T-cell (primary cell): ENCODE measurements at regions not wholly inside any gene's neighbourhood (a gene's known extent, or its start where the extent isn't known, plus 50 kb on each side); places are given as distances from the start of the nearest gene placed in this dataset.
"Not testable (repeated sequence)": the region's sequence is repeated elsewhere in the genome, so short reads cannot be mapped to it uniquely, and the experiment has no call there.

Experiments
- ATAC-seq, 4 experiments: fragments of 200-7000 bp in 3 of 4; fragments of 150-1000 bp in 1 of 4; cut with Tn5 transposase; replicated peaks in 1 of 4; 1 replicate in 3 of 4; 2 replicates in 1 of 4; pipeline ENCODE4 v1.10.0; 2021; ENCODE audit warnings: moderate library complexity in 3 of 4, mild to moderate bottlenecking in 2 of 4, moderate number of reproducible peaks in 1 of 4
- CTCF ChIA-PET, 2 donors: fragments of 300-600 bp; sonication (Branson Sonifier 250); formaldehyde crosslinking; loops; one replicate each; lab custom pipeline; 2022; ENCODE audit warnings: antibody characterized with exemption in 2 of 2; lab: Charles Lee
- POLR2A ChIA-PET, 2 donors: fragments of 300-600 bp; sonication (Branson Sonifier 250); formaldehyde crosslinking; loops; one replicate each; lab custom pipeline; 2022; ENCODE audit warnings: antibody characterized with exemption in 2 of 2; lab: Charles Lee
- DNase-seq, 35 experiments: peaks; one replicate each; pipeline versions ENCODE4 v3.0.0 to v3.0.0-alpha.2; 2013 to 2023
- H3K27ac ChIP-seq: one replicate; pipeline ENCODE4 v1.5.1; 2013; ENCODE audit warnings: low read length
- H3K27me3 ChIP-seq, 2 experiments: replicated peaks in 1 of 2; 1 replicate in 1 of 2; 2 replicates in 1 of 2; pipeline versions ENCODE4 v1.6.1 to v1.7.0; 2013; ENCODE audit warnings: low read length in 1 of 2, mixed read lengths in 1 of 2; ENCODE audit not compliant: control insufficient read depth in 2 of 2, insufficient read depth in 2 of 2; ENCODE audit errors: extremely low read depth in 1 of 2
- H3K36me3 ChIP-seq, 2 donors: 1 replicate in 1 of 2; 2 replicates in 1 of 2; pipeline versions ENCODE4 v1.6.1 to v1.7.0; 2013; ENCODE audit warnings: low read length in 1 of 2; ENCODE audit not compliant: control insufficient read depth in 2 of 2, insufficient read depth in 1 of 2; ENCODE audit errors: extremely low read depth in 1 of 2
- H3K4me1 ChIP-seq, 2 experiments: 1 replicate in 1 of 2; 2 replicates in 1 of 2; pipeline versions ENCODE4 v1.6.1 to v1.7.0; 2013; ENCODE audit warnings: low read length in 2 of 2, mixed read lengths in 1 of 2; ENCODE audit not compliant: insufficient read depth in 2 of 2, control insufficient read depth in 1 of 2; ENCODE audit errors: extremely low read depth in 1 of 2
- H3K4me3 ChIP-seq, 2 donors: 1 replicate in 1 of 2; 2 replicates in 1 of 2; pipeline versions ENCODE4 v1.5.1 to v1.7.0; 2013; ENCODE audit warnings: mild to moderate bottlenecking in 2 of 2, low read length in 1 of 2, moderate library complexity in 1 of 2; ENCODE audit not compliant: control insufficient read depth in 1 of 2; ENCODE audit errors: extremely low read depth in 1 of 2
- H3K9me3 ChIP-seq: 2 replicates; pipeline ENCODE4 v1.7.0; 2013
- H3K27ac Mint-ChIP-seq, 2 donors: one replicate each; pipeline ENCODE4 v1.8.0; 2020 to 2021; ENCODE audit warnings: mild to moderate bottlenecking in 2 of 2, mixed read lengths in 2 of 2
- H3K27me3 Mint-ChIP-seq, 2 donors: one replicate each; pipeline ENCODE4 v1.8.0; 2021 to 2022; ENCODE audit warnings: mixed read lengths in 2 of 2
- H3K36me3 Mint-ChIP-seq: one replicate; pipeline ENCODE4 v1.8.0; 2021; ENCODE audit warnings: mixed read lengths
- H3K4me1 Mint-ChIP-seq, 3 donors: one replicate each; pipeline ENCODE4 v1.8.0; 2020 to 2022; ENCODE audit warnings: mixed read lengths in 3 of 3, mild to moderate bottlenecking in 1 of 3
- H3K4me3 Mint-ChIP-seq, 3 donors: one replicate each; pipeline ENCODE4 v1.8.0; 2020 to 2022; ENCODE audit warnings: mild to moderate bottlenecking in 3 of 3, mixed read lengths in 3 of 3, moderate library complexity in 3 of 3
- H3K9me3 Mint-ChIP-seq, 3 donors: one replicate each; pipeline ENCODE4 v1.8.0; 2020 to 2022; ENCODE audit warnings: mixed read lengths in 3 of 3
- WGBS: methylation state at CpG from one replicate; pipeline ENCODE4 v1.1.5; 2013; ENCODE audit warnings: missing lambda C conversion rate; ENCODE audit not compliant: insufficient coverage; 5-methylcytosine and 5-hydroxymethylcytosine counted together

DNA sequence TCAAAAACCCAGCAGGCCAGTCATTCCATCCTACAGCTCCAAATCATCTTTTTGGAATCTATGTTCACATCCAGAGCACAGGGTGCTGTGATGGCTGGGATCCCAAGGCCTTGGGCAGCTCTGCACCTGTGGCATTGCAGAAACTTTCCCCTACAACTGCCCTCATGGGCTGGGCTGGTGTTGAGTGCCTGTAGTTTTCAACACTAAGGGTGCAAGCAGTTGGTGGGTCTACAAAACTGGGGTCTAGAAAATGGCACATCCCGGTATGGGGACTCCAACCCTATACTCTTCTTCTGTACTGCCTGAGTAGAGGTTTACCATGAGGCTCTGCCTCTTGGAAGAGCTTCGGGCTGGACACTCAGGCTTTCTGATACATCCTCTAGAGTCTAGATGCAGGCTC, 95.2 kb upstream of the TEKT4 start:
- ATAC-seq, result no peak
- Mint-ChIP-seq H3K9me3 (no peaks in the 10 kb centered on the region), H3K27ac (no peak overlapping the region), H3K4me1 (no peaks in the 10 kb centered on the region), H3K4me3 (no peak overlapping the region), H3K36me3 (no peaks in the 10 kb centered on the region), H3K27me3 (peaks cover 2 to 22% of the 10 kb centered on the region in 2 donors)
- no peaks in the 10 kb centered on the region for H3K4me1 ChIP-seq
- H3K27me3 ChIP-seq, result no peaks in the 10 kb centered on the region
- ChIA-PET POLR2A (no interaction called here), CTCF (no interaction called here)
- H3K36me3 ChIP-seq, result no peaks in the 10 kb centered on the region
- H3K4me3 ChIP-seq, result no peak overlapping the region
- DNase-seq, result no peak
- no peak overlapping the region for H3K27ac ChIP-seq
- no peaks in the 10 kb centered on the region for H3K9me3 ChIP-seq
- 67% methylated on average over 1 of the region's 2 CpGs for WGBS

DNA sequence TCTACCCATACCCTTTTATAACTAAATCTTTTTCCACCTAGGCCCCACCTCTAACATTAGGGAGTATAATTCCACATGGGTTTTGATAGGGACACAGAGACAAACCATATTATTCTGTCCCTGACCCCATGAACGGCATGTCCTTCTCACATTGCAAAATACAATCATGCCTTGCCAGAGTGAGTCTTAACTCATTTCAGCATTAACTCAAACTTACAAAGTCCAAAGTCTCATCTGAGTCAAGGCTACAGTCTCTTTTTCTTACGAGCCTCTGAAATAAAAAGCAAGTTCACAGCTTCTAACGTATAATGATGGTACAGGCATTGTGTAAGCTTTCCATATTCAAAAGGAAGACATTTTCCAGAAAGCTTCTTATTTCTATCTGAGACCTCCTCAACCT, 86.1 kb upstream of the TEKT4 start:
- ATAC-seq, H3K9me3 ChIP-seq, DNase-seq: not testable (repeated sequence)

DNA sequence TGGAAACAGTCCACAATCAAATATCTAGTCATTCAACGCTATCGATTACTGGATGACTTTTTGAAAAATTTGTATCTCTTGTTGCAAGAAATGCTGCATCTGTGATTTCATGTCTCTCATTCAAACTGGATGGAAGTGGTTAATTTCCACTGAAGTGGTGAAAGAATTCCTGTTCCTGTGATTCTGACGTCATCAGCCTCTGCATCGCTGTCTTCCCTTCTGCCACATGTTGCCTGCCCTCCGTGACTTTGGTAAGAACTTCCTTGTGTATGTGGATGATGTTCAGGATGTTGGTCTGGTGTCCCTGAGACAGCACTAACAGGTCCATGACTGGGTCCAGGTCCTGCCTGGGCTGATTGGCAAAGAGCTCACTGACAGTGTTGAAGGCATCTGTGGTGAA, 84.8 kb upstream of the TEKT4 start:
- H3K36me3 ChIP-seq, H3K4me1 Mint-ChIP-seq, H3K9me3 ChIP-seq, POLR2A ChIA-PET, ATAC-seq, H3K36me3 Mint-ChIP-seq, H3K4me3 ChIP-seq, DNase-seq, H3K27ac Mint-ChIP-seq, CTCF ChIA-PET, H3K4me3 Mint-ChIP-seq, H3K27ac ChIP-seq, H3K4me1 ChIP-seq, H3K9me3 Mint-ChIP-seq, H3K27me3 ChIP-seq: not testable (repeated sequence)
- 70% methylated on average over 3 of the region's 5 CpGs for WGBS
- peaks cover 0 to 12% of the 10 kb centered on the region in 2 donors for H3K27me3 Mint-ChIP-seq

More for the DNA sequence above, 86.1 kb upstream of the TEKT4 start:
- 67% methylated on average over 1 of the region's 3 CpGs for WGBS
- H3K4me3 ChIP-seq, POLR2A ChIA-PET, H3K4me3 Mint-ChIP-seq, H3K27me3 ChIP-seq, H3K4me1 ChIP-seq, CTCF ChIA-PET, H3K27ac ChIP-seq, H3K27ac Mint-ChIP-seq, H3K4me1 Mint-ChIP-seq, H3K36me3 ChIP-seq, H3K36me3 Mint-ChIP-seq, H3K9me3 Mint-ChIP-seq: not testable (repeated sequence)
- peaks cover 0 to 12% of the 10 kb centered on the region in 2 donors for H3K27me3 Mint-ChIP-seq

DNA sequence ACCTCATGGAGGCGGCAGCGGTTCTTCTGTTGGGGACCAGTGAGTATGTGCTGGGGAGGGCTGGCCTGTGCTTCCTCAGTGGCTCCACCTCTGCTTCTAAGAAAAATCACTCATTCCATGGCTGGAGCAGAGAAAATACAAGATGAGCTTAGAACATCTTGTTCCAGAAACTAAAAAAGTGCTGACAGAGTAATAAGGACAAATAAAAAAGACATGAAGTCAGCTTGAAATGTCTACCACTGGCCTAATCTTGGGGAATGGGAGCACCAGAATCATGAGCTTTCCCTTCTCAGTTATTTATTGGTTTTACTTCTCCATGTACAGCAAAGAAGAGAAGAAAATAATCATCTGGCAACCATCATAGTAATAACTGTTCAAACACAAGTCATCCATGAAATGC, 81.1 kb upstream of the TEKT4 start:
- H3K27ac Mint-ChIP-seq, ATAC-seq, H3K9me3 Mint-ChIP-seq, DNase-seq, H3K4me1 ChIP-seq, H3K36me3 Mint-ChIP-seq, H3K4me1 Mint-ChIP-seq, H3K27me3 ChIP-seq, CTCF ChIA-PET, H3K36me3 ChIP-seq, POLR2A ChIA-PET, H3K27ac ChIP-seq, H3K4me3 Mint-ChIP-seq, H3K9me3 ChIP-seq, H3K27me3 Mint-ChIP-seq, H3K4me3 ChIP-seq: not testable (repeated sequence)
- no CpG with 5 or more reads among the region's 2 CpGs for WGBS

DNA sequence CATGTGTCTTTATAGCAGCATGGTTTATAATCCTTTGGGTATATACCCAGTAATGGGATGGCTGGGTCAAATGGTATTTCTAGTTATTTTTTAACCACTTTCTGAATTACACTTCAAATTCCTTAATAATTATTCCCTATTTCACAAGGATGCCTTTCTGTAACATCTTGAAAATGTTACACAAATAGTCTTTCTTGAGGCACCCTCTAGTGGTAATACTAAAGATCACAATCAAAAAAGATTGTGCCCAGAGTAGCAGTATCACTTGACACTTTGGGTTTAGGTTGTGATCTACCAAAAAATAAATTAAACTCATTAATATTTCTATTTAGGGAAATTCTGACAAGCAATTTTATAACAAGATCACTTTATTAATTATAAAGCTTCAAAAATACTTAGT, 74.0 kb upstream of the TEKT4 start:
- H3K36me3 Mint-ChIP-seq, H3K27me3 ChIP-seq, CTCF ChIA-PET, H3K4me1 Mint-ChIP-seq, POLR2A ChIA-PET, H3K9me3 Mint-ChIP-seq, DNase-seq, H3K27ac Mint-ChIP-seq, H3K4me1 ChIP-seq, H3K27me3 Mint-ChIP-seq, H3K36me3 ChIP-seq, ATAC-seq, H3K9me3 ChIP-seq, H3K4me3 Mint-ChIP-seq, H3K4me3 ChIP-seq, H3K27ac ChIP-seq: not testable (repeated sequence)
